Mucosa of descending colon (tissue), 3 donors: ENCODE measurements at regions not wholly inside any gene's neighbourhood (a gene's known extent, or its start where the extent isn't known, plus 50 kb on each side); places are given as distances from the start of the nearest gene placed in this dataset.
"Not testable (repeated sequence)": the region's sequence is repeated elsewhere in the genome, so short reads cannot be mapped to it uniquely, and the experiment has no call there.

Experiments
- ATAC-seq: fragments of 200-7000 bp; cut with Tn5 transposase; one replicate; pipeline ENCODE4 v1.9.1; 2020; ENCODE audit warnings: mild to moderate bottlenecking, moderate library complexity
- DNase-seq, 3 donors: peaks; one replicate each; pipeline ENCODE4 v3.0.0-alpha.2; 2020
- H3K36me3 ChIP-seq: fragments of 200-600 bp; one replicate; pipeline ENCODE4 v1.8.0; 2021; ENCODE audit warnings: low read depth, mild to moderate bottlenecking
- H3K4me1 ChIP-seq: fragments of 200-600 bp; one replicate; pipeline ENCODE4 v1.8.0; 2021; ENCODE audit warnings: low read depth, mild to moderate bottlenecking
- H3K4me3 ChIP-seq: fragments of 200-600 bp; one replicate; pipeline ENCODE4 v1.8.0; 2021; ENCODE audit warnings: mild to moderate bottlenecking
- H3K9me3 ChIP-seq: fragments of 200-600 bp; one replicate; pipeline ENCODE4 v1.8.0; 2021; ENCODE audit warnings: mild to moderate bottlenecking
- CTCF ChIP-seq: fragments of 200-600 bp; IDR thresholded peaks from one replicate; pipeline ENCODE4 v1.8.0; 2022; ENCODE audit warnings: antibody characterized with exemption, mild to moderate bottlenecking
- intact Hi-C, 2 donors: fragments of 100-400 bp; cut with DNase I in 1 of 2; cut with micrococcal nuclease in 1 of 2; formaldehyde crosslinking; loops; one replicate each; pipeline versions ENCODE4 v1.11.0 to v1.11.1; 2022; cut with DNase I, micrococcal nuclease
- donor health status: DM: no; HTN: no; CAD: no; lungs with moderate emphysema.
- donor health status: DM: no; HTN: no; CAD: no.
- donor health status: DM: no; HTN: yes; CAD: no.

GRCh38 chr5:111628901-111629300, 116.6 kb upstream of the STARD4 start:
- ATAC-seq (no peak), DNase-seq (no peak)
- H3K36me3 ChIP-seq, result no peaks in the 10 kb centered on the region
- no peak for TF ChIP-seq CTCF
- no peaks in the 10 kb centered on the region for H3K4me1 ChIP-seq
- no peaks in the 10 kb centered on the region for H3K9me3 ChIP-seq
- H3K4me3 ChIP-seq, result no peak overlapping the region
- intact Hi-C loops, result no loop called here

GRCh38 chr5:111627862-111628261, 115.5 kb upstream of the STARD4 start:
- DNase-seq, result no peak
- no peaks in the 10 kb centered on the region for H3K4me1 ChIP-seq
- ATAC-seq, result no peak
- intact Hi-C loops, result no loop called here
- no peak overlapping the region for H3K4me3 ChIP-seq
- no peaks in the 10 kb centered on the region for H3K36me3 ChIP-seq
- TF ChIP-seq CTCF, result no peak
- no peaks in the 10 kb centered on the region for H3K9me3 ChIP-seq

GRCh38 chr5:111626473-111627148, 114.3 kb upstream of the STARD4 start:
- intact Hi-C loops, result no loop called here
- TF ChIP-seq CTCF, result no peak
- no peaks in the 10 kb centered on the region for H3K36me3 ChIP-seq

GRCh38 chr5:111618623-111619271, 106.4 kb upstream of the STARD4 start:
- TF ChIP-seq CTCF, result no peak
- H3K9me3 ChIP-seq, result no peaks in the 10 kb centered on the region
- no peaks in the 10 kb centered on the region for H3K4me1 ChIP-seq
- H3K4me3 ChIP-seq, result no peak overlapping the region
- intact Hi-C loops, result no loop called here
- no peaks in the 10 kb centered on the region for H3K36me3 ChIP-seq
- ATAC-seq (no peak), DNase-seq (no peak)

More at GRCh38 chr5:111626473-111627148, 114.3 kb upstream of the STARD4 start:
- Histone ChIP-seq H3K4me3 (no peak overlapping the region), H3K9me3 (no peaks in the 10 kb centered on the region), H3K4me1 (no peaks in the 10 kb centered on the region)
- ATAC-seq, result no peak
- DNase-seq, result no peak

- ATAC-seq (no peak), DNase-seq (no peak)
- no peak for TF ChIP-seq CTCF
- Histone ChIP-seq H3K4me3 (no peak overlapping the region), H3K9me3 (peaks cover 3% of the 10 kb centered on the region), H3K4me1 (no peaks in the 10 kb centered on the region), H3K36me3 (no peaks in the 10 kb centered on the region)
- intact Hi-C loops, result no loop called here
These were observed 102.7 kb upstream of the STARD4 start for GRCh38 chr5:111615054-111615453.

- H3K4me1 ChIP-seq, ATAC-seq, DNase-seq, H3K9me3 ChIP-seq, H3K4me3 ChIP-seq, intact Hi-C loops, H3K36me3 ChIP-seq: not testable (repeated sequence)
These were observed 99.8 kb upstream of the STARD4 start for GRCh38 chr5:111612013-111612630.
